Loucy (cell line): ENCODE measurements at regions not wholly inside any gene's neighbourhood (a gene's known extent, or its start where the extent isn't known, plus 50 kb on each side); places are given as distances from the start of the nearest gene placed in this dataset.

Source experiments
- H2AFZ ChIP-seq: fragments of 200-600 bp; sonication (generic); 2 replicates; pipeline ENCODE4 v1.6.0; 2016; ENCODE audit warnings: antibody characterized with exemption, mild to moderate bottlenecking, low read length, moderate library complexity
- H3F3A ChIP-seq: fragments of 200-600 bp; 2 replicates; pipeline ENCODE4 v1.6.0; 2016; ENCODE audit warnings: antibody characterized with exemption, low read depth, mild to moderate bottlenecking
- H3K27me3 ChIP-seq: fragments of 200-600 bp; sonication (generic); 2 replicates; pipeline ENCODE4 v1.6.1; 2014; ENCODE audit warnings: low read length, mild to moderate bottlenecking; ENCODE audit not compliant: insufficient read depth, poor library complexity, severe bottlenecking
- H3K36me3 ChIP-seq: fragments of 200-600 bp; sonication (generic); 2 replicates; pipeline ENCODE4 v1.6.1; 2016; ENCODE audit warnings: low read length; ENCODE audit not compliant: insufficient read depth
- H3K4me1 ChIP-seq: fragments of 200-600 bp; sonication (generic); 2 replicates; pipeline ENCODE4 v1.5.1; 2014; ENCODE audit warnings: low read length, mild to moderate bottlenecking; ENCODE audit not compliant: insufficient read depth, poor library complexity, severe bottlenecking
- H3K4me2 ChIP-seq: fragments of 200-600 bp; sonication (generic); 2 replicates; pipeline ENCODE4 v1.6.0; 2014; ENCODE audit warnings: antibody characterized with exemption, low read length, low read depth, mild to moderate bottlenecking; ENCODE audit not compliant: poor library complexity, severe bottlenecking
- H3K4me3 ChIP-seq: fragments of 200-600 bp; sonication (generic); 2 replicates; pipeline ENCODE4 v1.5.1; 2014; ENCODE audit warnings: low read length, mild to moderate bottlenecking, mixed read lengths; ENCODE audit not compliant: poor library complexity, severe bottlenecking
- H3K79me2 ChIP-seq: fragments of 200-600 bp; sonication (generic); 2 replicates; pipeline ENCODE4 v1.6.1; 2014; ENCODE audit warnings: low read length; ENCODE audit not compliant: insufficient read depth
- H3K9ac ChIP-seq: fragments of 200-600 bp; sonication (generic); 2 replicates; pipeline ENCODE4 v1.6.0; 2014; ENCODE audit warnings: mild to moderate bottlenecking, low read depth, low read length, moderate library complexity; ENCODE audit not compliant: poor library complexity, severe bottlenecking
- H3K9me2 ChIP-seq: fragments of 200-600 bp; sonication (generic); replicated peaks from 2 replicates; pipeline ENCODE4 v1.6.1; 2016; ENCODE audit warnings: low read depth, low read length, mixed read lengths
- H3K9me3 ChIP-seq: fragments of 200-600 bp; sonication (generic); 2 replicates; pipeline ENCODE4 v1.6.1; 2014; ENCODE audit warnings: mild to moderate bottlenecking, antibody characterized with exemption, low read length, low read depth; ENCODE audit not compliant: insufficient read depth
- H4K20me1 ChIP-seq: fragments of 200-600 bp; sonication (generic); 2 replicates; pipeline ENCODE4 v1.6.0; 2014; ENCODE audit warnings: antibody characterized with exemption, low read length, mild to moderate bottlenecking; ENCODE audit not compliant: insufficient read depth, poor library complexity, severe bottlenecking
- CTCF ChIP-seq: fragments of 200-600 bp; sonication (generic); conservative IDR thresholded peaks from 2 replicates; pipeline ENCODE4 v1.5.1; 2014; ENCODE audit warnings: mild to moderate bottlenecking, antibody characterized with exemption, low read length
- EZH2phosphoT487 ChIP-seq: fragments of 200-600 bp; IDR thresholded peaks from 2 replicates; pipeline ENCODE4 v1.6.1; 2018; ENCODE audit warnings: antibody characterized with exemption, mild to moderate bottlenecking, moderate library complexity, borderline replicate concordance

- H3K9ac ChIP-seq, result peak overlapping the region; percentile 15
- H3K27me3 ChIP-seq, result no peaks in the 10 kb centered on the region
- no peak overlapping the region for H3K4me2 ChIP-seq
- TF ChIP-seq EZH2phosphoT487 (no peak), CTCF (no peak)
- no peaks in the 10 kb centered on the region for H4K20me1 ChIP-seq
- peak overlapping the region; percentile 26; the same call in 1 of the 2 replicates for H2AFZ ChIP-seq
- H3K9me3 ChIP-seq, result no peaks in the 10 kb centered on the region
- no peaks in the 10 kb centered on the region for H3F3A ChIP-seq
- no peak overlapping the region for H3K4me3 ChIP-seq
- no peaks in the 10 kb centered on the region for H3K36me3 ChIP-seq
- H3K9me2 ChIP-seq, result no peaks in the 10 kb centered on the region
- peaks cover 76% of the 10 kb centered on the region for H3K4me1 ChIP-seq
- no peaks in the 10 kb centered on the region for H3K79me2 ChIP-seq
Observed at GRCh38 chr6:14638906-14639761, 521.6 kb downstream of the CD83 start.

- Histone ChIP-seq H3K9ac (peak overlapping the region; percentile 15), H3K79me2 (no peaks in the 10 kb centered on the region), H3K9me3 (no peaks in the 10 kb centered on the region), H3F3A (no peaks in the 10 kb centered on the region), H3K9me2 (no peaks in the 10 kb centered on the region), H2AFZ (no peak overlapping the region), H4K20me1 (no peaks in the 10 kb centered on the region), H3K4me1 (peaks cover 67% of the 10 kb centered on the region), H3K4me2 (no peak overlapping the region), H3K27me3 (no peaks in the 10 kb centered on the region), H3K36me3 (no peaks in the 10 kb centered on the region), H3K4me3 (no peak overlapping the region)
- no peak for TF ChIP-seq EZH2phosphoT487
- no peak for TF ChIP-seq CTCF
Observed at GRCh38 chr6:14639983-14640599, 522.5 kb downstream of the CD83 start.

GRCh38 chr6:14640631-14641030, 523.1 kb downstream of the CD83 start:
- peak overlapping the region; percentile 48; the same call in 1 of the 2 replicates for H2AFZ ChIP-seq
- peaks cover 61% of the 10 kb centered on the region for H3K4me1 ChIP-seq
- no peak overlapping the region for H3K4me3 ChIP-seq
- H3K9me2 ChIP-seq, result no peaks in the 10 kb centered on the region
- H3K79me2 ChIP-seq, result no peaks in the 10 kb centered on the region
- H3K9ac ChIP-seq, result no peak overlapping the region
- H3K9me3 ChIP-seq, result no peaks in the 10 kb centered on the region
- no peak for TF ChIP-seq CTCF
- no peak for TF ChIP-seq EZH2phosphoT487
- no peaks in the 10 kb centered on the region for H4K20me1 ChIP-seq
- no peaks in the 10 kb centered on the region for H3K36me3 ChIP-seq
- H3K4me2 ChIP-seq, result no peak overlapping the region
- H3F3A ChIP-seq, result no peaks in the 10 kb centered on the region
- H3K27me3 ChIP-seq, result no peaks in the 10 kb centered on the region
